SK-N-MC (cell line): ENCODE measurements at regions not wholly inside any gene's neighbourhood (a gene's known extent, or its start where the extent isn't known, plus 50 kb on each side); places are given as distances from the start of the nearest gene placed in this dataset.

ENCODE experiments used
- EZH2 ChIP-seq: fragments of 200-600 bp; sonication (generic); IDR thresholded peaks from one replicate; pipeline ENCODE4 v1.6.1; 2017; ENCODE audit warnings: antibody characterized with exemption
- FOXP2 ChIP-seq: optimal IDR thresholded peaks from 2 replicates; pipeline ENCODE3; 2011; ENCODE audit warnings: mild to moderate bottlenecking, moderate library complexity; ENCODE audit not compliant: insufficient read depth; ENCODE audit errors: extremely low read length, control extremely low read depth

- TF ChIP-seq EZH2 = no peak
- no peak for TF ChIP-seq FOXP2
Observed at GRCh38 chr14:58813745-58814144, 176.0 kb downstream of the DACT1 start.
